Thyroid gland (tissue), 4 donors: ENCODE measurements at regions not wholly inside any gene's neighbourhood (a gene's known extent, or its start where the extent isn't known, plus 50 kb on each side); places are given as distances from the start of the nearest gene placed in this dataset.

Experiments
- POLR2A ChIP-seq, 2 donors: fragments of 450-650 bp; IDR thresholded peaks; one replicate each; pipeline ENCODE4 v1.6.1; 2017; ENCODE audit warnings: antibody characterized with exemption in 2 of 2, mild to moderate bottlenecking in 2 of 2, moderate library complexity in 1 of 2
- TF ChIP-seq, protein P1 (sequence below), 6 experiments: fragments of 200-600 bp in 3 of 6; fragments of 450-650 bp in 3 of 6; sonication (generic) in 3 of 6; IDR thresholded peaks; one replicate each; pipeline ENCODE4 v1.5.1; 2016 to 2019; ENCODE audit warnings: antibody characterized with exemption in 6 of 6, mild to moderate bottlenecking in 2 of 6, inconsistent platforms in 1 of 6, moderate library complexity in 1 of 6

- TF ChIP-seq, protein P1, sequence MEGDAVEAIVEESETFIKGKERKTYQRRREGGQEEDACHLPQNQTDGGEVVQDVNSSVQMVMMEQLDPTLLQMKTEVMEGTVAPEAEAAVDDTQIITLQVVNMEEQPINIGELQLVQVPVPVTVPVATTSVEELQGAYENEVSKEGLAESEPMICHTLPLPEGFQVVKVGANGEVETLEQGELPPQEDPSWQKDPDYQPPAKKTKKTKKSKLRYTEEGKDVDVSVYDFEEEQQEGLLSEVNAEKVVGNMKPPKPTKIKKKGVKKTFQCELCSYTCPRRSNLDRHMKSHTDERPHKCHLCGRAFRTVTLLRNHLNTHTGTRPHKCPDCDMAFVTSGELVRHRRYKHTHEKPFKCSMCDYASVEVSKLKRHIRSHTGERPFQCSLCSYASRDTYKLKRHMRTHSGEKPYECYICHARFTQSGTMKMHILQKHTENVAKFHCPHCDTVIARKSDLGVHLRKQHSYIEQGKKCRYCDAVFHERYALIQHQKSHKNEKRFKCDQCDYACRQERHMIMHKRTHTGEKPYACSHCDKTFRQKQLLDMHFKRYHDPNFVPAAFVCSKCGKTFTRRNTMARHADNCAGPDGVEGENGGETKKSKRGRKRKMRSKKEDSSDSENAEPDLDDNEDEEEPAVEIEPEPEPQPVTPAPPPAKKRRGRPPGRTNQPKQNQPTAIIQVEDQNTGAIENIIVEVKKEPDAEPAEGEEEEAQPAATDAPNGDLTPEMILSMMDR (IDR thresholded peaks at IDR 0.05), result no peak
- no peak for TF ChIP-seq POLR2A (IDR thresholded peaks at IDR 0.05)
Measured at GRCh38 chr6:12645941-12646340, 70.6 kb upstream of the PHACTR1 start.
